Stimulated activated CD8-positive, alpha-beta memory T cell treated with anti-CD3 and anti-CD28 coated beads, Interleukin-7, amount 100 ng/mL, for 24 hours (primary cell): ENCODE measurements at regions not wholly inside any gene's neighbourhood (a gene's known extent, or its start where the extent isn't known, plus 50 kb on each side); places are given as distances from the start of the nearest gene placed in this dataset.

Experiments used
- DNase-seq: peaks from one replicate; pipeline ENCODE4 v3.0.0-alpha.2; 2020; ENCODE audit warnings: low read depth

- no peak for DNase-seq
Measured at GRCh38 chr2:198219292-198219691, 414.9 kb downstream of the PLCL1 start.

GRCh38 chr2:198214114-198214596, 409.8 kb downstream of the PLCL1 start:
- DNase-seq, result no peak

- DNase-seq, result no peak
Measured at GRCh38 chr2:198213253-198213652, 408.9 kb downstream of the PLCL1 start.

- no peak for DNase-seq
Measured at GRCh38 chr2:198211706-198212105, 407.3 kb downstream of the PLCL1 start.

GRCh38 chr2:198203336-198204069, 399.1 kb downstream of the PLCL1 start:
- no peak for DNase-seq
